ENCODE measurements at regions not wholly inside any gene's neighbourhood (a gene's known extent, or its start where the extent isn't known, plus 50 kb on each side); places are given as distances from the start of the nearest gene placed in this dataset.

- TF ChIP-seq YY1 (IDR thresholded peaks at IDR 0.05; ENCODE audit: insufficient read depth, insufficient read length) (no peak), ZNF274 (IDR thresholded peaks at IDR 0.05; ENCODE audit: low read depth, low read length) (no peak)
These were observed 1135.7 kb upstream of the CADM2 start for GRCh38 chr3:83823095-83823494.
